Stimulated activated effector memory CD8-positive, alpha-beta T cell treated with anti-CD3 and anti-CD28 coated beads, Interleukin-12 subunit alpha, Interleukin-12 subunit beta, amount 100 ng/mL, for 72 hours (primary cell): ENCODE measurements at regions not wholly inside any gene's neighbourhood (a gene's known extent, or its start where the extent isn't known, plus 50 kb on each side); places are given as distances from the start of the nearest gene placed in this dataset.
"Not testable (repeated sequence)": the region's sequence is repeated elsewhere in the genome, so short reads cannot be mapped to it uniquely, and the experiment has no call there.

ENCODE experiments used
- ATAC-seq: fragments of 150-1000 bp; cut with Tn5 transposase; 2 replicates; pipeline ENCODE4 v1.10.0; 2021
- DNase-seq, 2 donors: peaks; one replicate each; pipeline ENCODE4 v3.0.0; 2021 to 2022; ENCODE audit warnings: low spot score in 2 of 2
- H3K27ac Mint-ChIP-seq: one replicate; pipeline ENCODE4 v1.8.0; 2022; ENCODE audit warnings: mild to moderate bottlenecking, mixed read lengths
- H3K36me3 Mint-ChIP-seq: one replicate; pipeline ENCODE4 v1.8.0; 2022; ENCODE audit warnings: mild to moderate bottlenecking, mixed read lengths
- H3K4me1 Mint-ChIP-seq: one replicate; pipeline ENCODE4 v1.8.0; 2022; ENCODE audit warnings: mixed read lengths
- H3K4me3 Mint-ChIP-seq: one replicate; pipeline ENCODE4 v1.8.0; 2022; ENCODE audit warnings: mild to moderate bottlenecking, mixed read lengths
- H3K9me3 Mint-ChIP-seq: one replicate; pipeline ENCODE4 v1.8.0; 2022; ENCODE audit warnings: mixed read lengths

- Mint-ChIP-seq H3K9me3 (no peaks in the 10 kb centered on the region), H3K4me1 (peaks cover 5% of the 10 kb centered on the region), H3K27ac (no peak overlapping the region), H3K36me3 (no peaks in the 10 kb centered on the region), H3K4me3 (no peak overlapping the region)
- no peak for ATAC-seq
- DNase-seq, result no peak
These were observed 76.5 kb downstream of the SPRING1 start for GRCh38 chr12:116661341-116661740.

GRCh38 chr12:116660740-116661139, 77.1 kb downstream of the SPRING1 start:
- not testable (repeated sequence) for H3K36me3 Mint-ChIP-seq, H3K4me3 Mint-ChIP-seq, ATAC-seq, H3K4me1 Mint-ChIP-seq, H3K27ac Mint-ChIP-seq, DNase-seq, H3K9me3 Mint-ChIP-seq

- Mint-ChIP-seq H3K36me3 (no peaks in the 10 kb centered on the region), H3K4me3 (no peak overlapping the region), H3K4me1 (peaks cover 5% of the 10 kb centered on the region), H3K27ac (no peak overlapping the region), H3K9me3 (no peaks in the 10 kb centered on the region)
- ATAC-seq, result no peak
- no peak for DNase-seq
These were observed 77.9 kb downstream of the SPRING1 start for GRCh38 chr12:116659771-116660481.

- no peaks in the 10 kb centered on the region for H3K36me3 Mint-ChIP-seq
- H3K27ac Mint-ChIP-seq, result no peak overlapping the region
- no peak for DNase-seq
- no peaks in the 10 kb centered on the region for H3K9me3 Mint-ChIP-seq
- H3K4me3 Mint-ChIP-seq, result no peak overlapping the region
- no peak for ATAC-seq
- H3K4me1 Mint-ChIP-seq, result peaks cover 5% of the 10 kb centered on the region
These were observed 79.9 kb downstream of the SPRING1 start for GRCh38 chr12:116657921-116658495.

GRCh38 chr12:116656306-116656705, 81.6 kb downstream of the SPRING1 start:
- Mint-ChIP-seq H3K27ac (no peak overlapping the region), H3K36me3 (no peaks in the 10 kb centered on the region), H3K4me1 (peaks cover 5% of the 10 kb centered on the region), H3K9me3 (no peaks in the 10 kb centered on the region), H3K4me3 (no peak overlapping the region)
- ATAC-seq (no peak), DNase-seq (no peak)

- no peak for DNase-seq
- Mint-ChIP-seq H3K27ac (no peak overlapping the region), H3K36me3 (no peaks in the 10 kb centered on the region), H3K9me3 (no peaks in the 10 kb centered on the region), H3K4me3 (no peak overlapping the region), H3K4me1 (no peaks in the 10 kb centered on the region)
- ATAC-seq, result no peak
These were observed 83.6 kb downstream of the SPRING1 start for GRCh38 chr12:116654226-116654743.

- no peaks in the 10 kb centered on the region for H3K4me1 Mint-ChIP-seq
- H3K4me3 Mint-ChIP-seq, result no peak overlapping the region
- DNase-seq, result no peak
- no peak for ATAC-seq
- no peak overlapping the region for H3K27ac Mint-ChIP-seq
- no peaks in the 10 kb centered on the region for H3K9me3 Mint-ChIP-seq
- no peaks in the 10 kb centered on the region for H3K36me3 Mint-ChIP-seq
These were observed 86.8 kb downstream of the SPRING1 start for GRCh38 chr12:116651089-116651488.

GRCh38 chr12:116650585-116651087, 87.2 kb downstream of the SPRING1 start:
- Mint-ChIP-seq H3K36me3 (no peaks in the 10 kb centered on the region), H3K4me3 (no peak overlapping the region), H3K27ac (no peak overlapping the region), H3K9me3 (no peaks in the 10 kb centered on the region), H3K4me1 (no peaks in the 10 kb centered on the region)
- DNase-seq (no peak), ATAC-seq (no peak)

- no peaks in the 10 kb centered on the region for H3K4me1 Mint-ChIP-seq
- DNase-seq (no peak), ATAC-seq (no peak)
- no peaks in the 10 kb centered on the region for H3K9me3 Mint-ChIP-seq
- H3K27ac Mint-ChIP-seq, result no peak overlapping the region
- no peaks in the 10 kb centered on the region for H3K36me3 Mint-ChIP-seq
- no peak overlapping the region for H3K4me3 Mint-ChIP-seq
These were observed 87.8 kb downstream of the SPRING1 start for GRCh38 chr12:116650062-116650461.

GRCh38 chr12:116647813-116648212, 88.6 kb downstream of the MAP1LC3B2 start:
- H3K4me1 Mint-ChIP-seq, result no peaks in the 10 kb centered on the region
- no peak overlapping the region for H3K27ac Mint-ChIP-seq
- H3K4me3 Mint-ChIP-seq, result no peak overlapping the region
- H3K9me3 Mint-ChIP-seq, result no peaks in the 10 kb centered on the region
- ATAC-seq (no peak), DNase-seq (no peak)
- H3K36me3 Mint-ChIP-seq, result no peaks in the 10 kb centered on the region

GRCh38 chr12:116646901-116647300, 87.7 kb downstream of the MAP1LC3B2 start:
- Mint-ChIP-seq H3K4me3 (no peak overlapping the region), H3K9me3 (no peaks in the 10 kb centered on the region), H3K36me3 (no peaks in the 10 kb centered on the region), H3K4me1 (no peaks in the 10 kb centered on the region), H3K27ac (no peak overlapping the region)
- ATAC-seq (no peak), DNase-seq (no peak)

GRCh38 chr12:116644806-116645205, 85.6 kb downstream of the MAP1LC3B2 start:
- ATAC-seq (no peak), DNase-seq (no peak)
- Mint-ChIP-seq H3K4me3 (no peak overlapping the region), H3K27ac (no peak overlapping the region), H3K4me1 (no peaks in the 10 kb centered on the region), H3K36me3 (no peaks in the 10 kb centered on the region), H3K9me3 (no peaks in the 10 kb centered on the region)

GRCh38 chr12:116642683-116643082, 83.5 kb downstream of the MAP1LC3B2 start:
- Mint-ChIP-seq H3K4me3 (no peak overlapping the region), H3K27ac (no peak overlapping the region), H3K4me1 (no peaks in the 10 kb centered on the region), H3K36me3 (no peaks in the 10 kb centered on the region), H3K9me3 (no peaks in the 10 kb centered on the region)
- no peak for ATAC-seq
- DNase-seq, result no peak

GRCh38 chr12:116642106-116642505, 82.9 kb downstream of the MAP1LC3B2 start:
- no peaks in the 10 kb centered on the region for H3K9me3 Mint-ChIP-seq
- H3K36me3 Mint-ChIP-seq, result no peaks in the 10 kb centered on the region
- ATAC-seq, result no peak
- DNase-seq, result no peak
- no peak overlapping the region for H3K27ac Mint-ChIP-seq
- H3K4me1 Mint-ChIP-seq, result no peaks in the 10 kb centered on the region
- no peak overlapping the region for H3K4me3 Mint-ChIP-seq

GRCh38 chr12:116640281-116640680, 81.1 kb downstream of the MAP1LC3B2 start:
- H3K36me3 Mint-ChIP-seq, result no peaks in the 10 kb centered on the region
- no peak for DNase-seq
- H3K9me3 Mint-ChIP-seq, result no peaks in the 10 kb centered on the region
- no peak for ATAC-seq
- no peak overlapping the region for H3K27ac Mint-ChIP-seq
- H3K4me3 Mint-ChIP-seq, result no peak overlapping the region
- H3K4me1 Mint-ChIP-seq, result no peaks in the 10 kb centered on the region

- ATAC-seq (no peak), DNase-seq (no peak)
- Mint-ChIP-seq H3K9me3 (no peaks in the 10 kb centered on the region), H3K4me3 (no peak overlapping the region), H3K36me3 (no peaks in the 10 kb centered on the region), H3K4me1 (no peaks in the 10 kb centered on the region), H3K27ac (no peak overlapping the region)
These were observed 80.6 kb downstream of the MAP1LC3B2 start for GRCh38 chr12:116639765-116640164.
